A673 (cell line): ENCODE measurements at regions not wholly inside any gene's neighbourhood (a gene's known extent, or its start where the extent isn't known, plus 50 kb on each side); places are given as distances from the start of the nearest gene placed in this dataset.
A peak's percentile ranks its signal among the peaks of the same experiment; 100 is the strongest.

ENCODE experiments used
- BruUV-seq: library from RNA; stranded (reverse); fragments of 400-500 nt; replicated peaks from 2 replicates; lab custom pipeline; 2021; lab: Mats Ljungman, UMichigan
- CTCF ChIA-PET: fragments of 300-600 bp; sonication (Branson Sonifier 250); formaldehyde crosslinking; loops from one replicate; lab custom pipeline; 2022; ENCODE audit warnings: antibody characterized with exemption; lab: Charles Lee
- POLR2A ChIA-PET: fragments of 300-600 bp; sonication (Branson Sonifier 250); formaldehyde crosslinking; loops from one replicate; lab custom pipeline; 2022; ENCODE audit warnings: antibody characterized with exemption; ENCODE audit not compliant: low non-redundant PET; lab: Charles Lee
- DNase-seq: peaks from one replicate; pipeline ENCODE4 v3.0.0-alpha.2; 2015; ENCODE audit warnings: low spot score
- H3K27ac ChIP-seq: fragments of 200-600 bp; sonication (generic); 2 replicates; pipeline ENCODE4 v1.5.1; 2016; ENCODE audit warnings: mixed run types, low read depth, mild to moderate bottlenecking, mixed read lengths, antibody characterized with exemption, low read length; ENCODE audit not compliant: poor library complexity, severe bottlenecking
- H3K27me3 ChIP-seq: fragments of 200-600 bp; sonication (generic); replicated peaks from 2 replicates; pipeline ENCODE4 v1.6.1; 2017; ENCODE audit warnings: mixed run types, low read depth, mild to moderate bottlenecking, mixed read lengths, antibody characterized with exemption, low read length; ENCODE audit not compliant: insufficient read depth, poor library complexity
- H3K36me3 ChIP-seq: fragments of 200-600 bp; sonication (generic); 2 replicates; pipeline ENCODE4 v1.6.1; 2016; ENCODE audit warnings: mixed run types, mild to moderate bottlenecking, mixed read lengths, antibody characterized with exemption, low read length; ENCODE audit not compliant: insufficient read depth, poor library complexity, severe bottlenecking
- H3K4me1 ChIP-seq: fragments of 200-600 bp; sonication (generic); 2 replicates; pipeline ENCODE4 v1.6.1; 2017; ENCODE audit warnings: mixed run types, mild to moderate bottlenecking, mixed read lengths, antibody characterized with exemption, low read length; ENCODE audit not compliant: insufficient read depth, poor library complexity, severe bottlenecking
- H3K4me3 ChIP-seq: fragments of 200-600 bp; sonication (generic); 2 replicates; pipeline ENCODE4 v1.5.1; 2016; ENCODE audit warnings: low read depth, mixed run types, mild to moderate bottlenecking, mixed read lengths, low read length; ENCODE audit not compliant: poor library complexity, severe bottlenecking
- H3K9me3 ChIP-seq: fragments of 200-600 bp; sonication (generic); 2 replicates; pipeline ENCODE4 v1.6.1; 2016; ENCODE audit warnings: mixed run types, low read depth, mild to moderate bottlenecking, mixed read lengths, antibody characterized with exemption, low read length; ENCODE audit not compliant: poor library complexity, severe bottlenecking
- EZH2 ChIP-seq: fragments of 200-600 bp; sonication (generic); IDR thresholded peaks from 2 replicates; pipeline ENCODE4 v1.6.1; 2017; ENCODE audit warnings: borderline replicate concordance, low read depth, mild to moderate bottlenecking, mixed read lengths, antibody characterized with exemption, low read length; ENCODE audit not compliant: poor library complexity, severe bottlenecking
- intact Hi-C: fragments of 100-400 bp; cut with micrococcal nuclease; formaldehyde crosslinking; loops from one replicate; pipeline ENCODE4 v1.10.0; 2022; ENCODE audit not compliant: unreplicated experiment
- TF ChIP-seq, protein P1 (sequence below): fragments of 300-800, 200-600 bp; sonication (generic); conservative IDR thresholded peaks from 2 replicates; pipeline ENCODE4 v1.5.1; 2017; ENCODE audit warnings: low read depth, mild to moderate bottlenecking, antibody characterized with exemption, low read length, moderate library complexity, mixed read lengths

DNA sequence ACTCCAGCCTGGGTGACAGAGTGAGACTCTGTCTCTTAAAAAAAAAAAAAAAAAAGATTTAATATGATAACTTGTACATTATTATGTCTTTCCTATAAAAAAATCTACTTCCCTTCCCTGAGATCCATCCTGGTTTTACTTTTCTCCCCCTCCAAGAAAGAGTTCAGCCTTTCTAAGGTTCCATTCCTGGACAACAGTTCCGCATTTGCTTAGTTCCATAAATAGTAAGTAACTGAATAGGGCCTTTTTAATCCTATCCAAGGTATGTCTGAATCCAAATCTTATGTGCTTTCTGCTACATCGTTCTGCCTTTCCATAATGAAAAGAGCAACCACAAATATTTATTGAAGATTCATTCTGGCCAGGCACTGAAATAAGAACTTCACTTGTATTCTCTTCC is 187.8 kb downstream of the DACT1 start:
- CTCF ChIA-PET, result no interaction called here
- intact Hi-C loops, result no loop called here

DNA sequence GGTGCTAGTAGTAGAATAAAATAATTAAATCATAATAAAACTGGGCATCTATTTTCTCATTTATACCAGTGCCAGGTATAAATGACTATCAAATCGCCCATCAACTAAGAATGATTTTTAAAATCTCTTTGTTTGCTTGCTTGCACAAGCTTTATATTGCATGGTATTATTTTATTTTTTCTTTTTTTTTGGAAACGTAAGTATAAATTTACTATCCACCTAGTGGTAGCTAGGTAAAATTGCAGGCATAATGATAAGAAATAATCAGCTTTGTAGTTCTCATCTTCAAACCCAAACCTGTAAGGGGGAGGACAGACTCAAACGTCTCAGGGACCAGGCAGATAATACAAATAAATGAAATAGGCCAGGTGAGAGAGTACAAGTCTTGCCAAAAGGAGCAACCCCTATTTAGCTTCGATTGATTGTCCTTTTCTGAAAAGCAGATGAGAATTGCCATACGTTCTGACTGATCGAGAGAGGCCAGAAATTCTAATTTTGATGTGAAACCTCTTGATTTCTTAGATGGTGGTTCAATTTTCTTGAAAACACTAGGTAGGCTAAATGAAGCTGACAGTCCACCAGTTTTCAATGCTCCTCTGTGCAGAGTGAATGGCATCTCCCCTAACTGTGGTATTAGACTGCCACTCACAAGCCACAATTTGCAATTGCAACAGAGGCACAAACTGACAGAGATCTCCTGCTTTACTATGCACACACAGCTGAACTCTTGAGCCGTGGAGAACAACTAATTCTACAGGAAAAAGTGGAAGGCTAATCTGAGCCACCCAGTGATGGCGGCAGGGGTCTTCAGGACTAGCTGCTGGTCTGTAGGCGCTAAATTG is 189.3 kb downstream of the DACT1 start:
- ChIA-PET POLR2A (no interaction called here), CTCF (interaction anchor here (0.6 to 0.9 kb wide), 3 partner anchors 49 to 262 kb away, joined by 3 read pairs; no protein-coding TSS in a partner anchor)
- no peaks in the 10 kb centered on the region for H3K4me1 ChIP-seq
- DNase-seq, result no peak
- intact Hi-C loops, result no loop called here
- no peaks in the 10 kb centered on the region for H3K27me3 ChIP-seq
- BruUV-seq, result no TSS peak
- H3K9me3 ChIP-seq, result no peaks in the 10 kb centered on the region
- TF ChIP-seq EZH2, result no peak
- TF ChIP-seq, protein P1, sequence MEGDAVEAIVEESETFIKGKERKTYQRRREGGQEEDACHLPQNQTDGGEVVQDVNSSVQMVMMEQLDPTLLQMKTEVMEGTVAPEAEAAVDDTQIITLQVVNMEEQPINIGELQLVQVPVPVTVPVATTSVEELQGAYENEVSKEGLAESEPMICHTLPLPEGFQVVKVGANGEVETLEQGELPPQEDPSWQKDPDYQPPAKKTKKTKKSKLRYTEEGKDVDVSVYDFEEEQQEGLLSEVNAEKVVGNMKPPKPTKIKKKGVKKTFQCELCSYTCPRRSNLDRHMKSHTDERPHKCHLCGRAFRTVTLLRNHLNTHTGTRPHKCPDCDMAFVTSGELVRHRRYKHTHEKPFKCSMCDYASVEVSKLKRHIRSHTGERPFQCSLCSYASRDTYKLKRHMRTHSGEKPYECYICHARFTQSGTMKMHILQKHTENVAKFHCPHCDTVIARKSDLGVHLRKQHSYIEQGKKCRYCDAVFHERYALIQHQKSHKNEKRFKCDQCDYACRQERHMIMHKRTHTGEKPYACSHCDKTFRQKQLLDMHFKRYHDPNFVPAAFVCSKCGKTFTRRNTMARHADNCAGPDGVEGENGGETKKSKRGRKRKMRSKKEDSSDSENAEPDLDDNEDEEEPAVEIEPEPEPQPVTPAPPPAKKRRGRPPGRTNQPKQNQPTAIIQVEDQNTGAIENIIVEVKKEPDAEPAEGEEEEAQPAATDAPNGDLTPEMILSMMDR, result peak; percentile 53; the same call in 1 of the 2 replicates
- no peak overlapping the region for H3K4me3 ChIP-seq
- no peak overlapping the region for H3K27ac ChIP-seq
- H3K36me3 ChIP-seq, result no peaks in the 10 kb centered on the region

More for the DNA sequence above, 187.8 kb downstream of the DACT1 start:
- POLR2A ChIA-PET, result no interaction called here
- no peak for DNase-seq
- Histone ChIP-seq H3K9me3 (no peaks in the 10 kb centered on the region), H3K4me3 (no peak overlapping the region), H3K27ac (no peak overlapping the region), H3K36me3 (no peaks in the 10 kb centered on the region), H3K4me1 (no peaks in the 10 kb centered on the region), H3K27me3 (no peaks in the 10 kb centered on the region)
- BruUV-seq, result no TSS peak
- TF ChIP-seq, protein P1, result no peak
- TF ChIP-seq EZH2, result no peak

DNA sequence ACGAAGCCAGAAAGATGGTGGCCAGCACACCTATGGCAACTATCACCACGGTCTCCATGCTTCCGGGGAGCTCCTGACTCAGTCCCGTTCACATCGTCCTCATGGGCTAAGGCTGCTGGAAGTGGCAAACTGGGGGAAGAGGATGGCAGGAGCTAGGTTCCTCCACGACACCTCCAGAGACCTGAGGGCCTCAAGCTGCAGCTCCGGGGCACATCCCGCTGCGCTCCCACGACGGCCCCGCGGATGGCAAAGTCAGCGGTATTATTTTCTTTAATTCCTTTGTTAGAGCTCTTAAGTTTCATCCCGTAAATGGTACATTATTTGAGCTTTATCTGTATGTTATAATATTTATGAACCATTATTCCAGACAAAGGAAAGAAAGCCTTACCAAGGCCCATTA is 190.5 kb downstream of the DACT1 start:
- Histone ChIP-seq H3K27me3 (no peaks in the 10 kb centered on the region), H3K36me3 (no peaks in the 10 kb centered on the region), H3K4me3 (no peak overlapping the region), H3K27ac (no peak overlapping the region), H3K4me1 (no peaks in the 10 kb centered on the region), H3K9me3 (no peaks in the 10 kb centered on the region)
- DNase-seq, result no peak
- CTCF ChIA-PET, result no interaction called here
- no peak for TF ChIP-seq EZH2
- TF ChIP-seq, protein P1, result no peak
- POLR2A ChIA-PET, result no interaction called here
- no TSS peak for BruUV-seq
- intact Hi-C loops, result no loop called here
